ENCODE measurements at regions not wholly inside any gene's neighbourhood (a gene's known extent, or its start where the extent isn't known, plus 50 kb on each side); places are given as distances from the start of the nearest gene placed in this dataset.

DNA sequence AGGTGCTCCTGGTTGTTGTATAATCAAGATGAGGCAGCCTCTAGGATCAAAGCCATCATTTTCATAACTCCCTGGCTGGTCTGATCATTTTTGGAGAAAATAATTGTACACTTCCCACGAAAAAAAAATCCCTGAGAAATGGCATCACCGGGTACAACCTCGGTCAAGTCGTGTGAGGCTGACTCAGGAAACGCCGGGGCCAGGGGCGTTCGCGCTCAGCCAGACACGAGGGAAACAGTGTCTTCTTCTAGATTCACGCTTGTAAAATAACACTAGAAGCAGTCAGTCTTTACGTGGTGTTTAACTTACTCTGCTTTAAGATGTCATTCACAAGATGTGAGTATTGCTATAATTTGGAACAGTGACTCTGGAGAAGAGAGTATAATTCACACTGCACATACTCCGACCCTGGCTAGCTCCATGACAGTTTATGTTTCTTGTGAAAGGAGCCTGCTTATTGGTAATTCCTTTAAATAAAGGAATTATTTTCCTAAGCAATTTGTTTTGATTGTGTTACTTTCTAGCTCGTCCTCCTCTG, 109.0 kb upstream of the SOX1 start:
- TF ChIP-seq CTCF (conservative IDR thresholded peaks at IDR 0.05; ENCODE audit: low read depth, low read length) (no peak), EZH2 (IDR thresholded peaks at IDR 0.05; ENCODE audit: borderline replicate concordance, low read depth, low read length, poor library complexity, severe bottlenecking) (no peak)

Measured in A673 (cell line).